Activated naive CD4-positive, alpha-beta T cell treated with anti-CD3 and anti-CD28 coated beads, Interleukin-2, amount 50 U/mL, for 72 hours (primary cell): ENCODE measurements at regions not wholly inside any gene's neighbourhood (a gene's known extent, or its start where the extent isn't known, plus 50 kb on each side); places are given as distances from the start of the nearest gene placed in this dataset.
"Not testable (repeated sequence)": the region's sequence is repeated elsewhere in the genome, so short reads cannot be mapped to it uniquely, and the experiment has no call there.

ENCODE experiments used
- ATAC-seq, 2 donors: fragments of 150-1000 bp; cut with Tn5 transposase; 2 replicates each; pipeline ENCODE4 v1.10.0; 2021; ENCODE audit warnings: mild to moderate bottlenecking in 2 of 2, moderate library complexity in 2 of 2
- DNase-seq, 2 donors: peaks; one replicate each; pipeline ENCODE4 v3.0.0; 2021 to 2022; ENCODE audit warnings: low spot score in 2 of 2
- H3K27ac Mint-ChIP-seq, 2 donors: one replicate each; pipeline ENCODE4 v1.8.0; 2022; ENCODE audit warnings: mild to moderate bottlenecking in 2 of 2, mixed read lengths in 2 of 2
- H3K36me3 Mint-ChIP-seq, 2 donors: one replicate each; pipeline ENCODE4 v1.8.0; 2022; ENCODE audit warnings: mixed read lengths in 2 of 2
- H3K9me3 Mint-ChIP-seq, 2 donors: one replicate each; pipeline ENCODE4 v1.8.0; 2022; ENCODE audit warnings: mixed read lengths in 2 of 2

GRCh38 chr20:47993817-47994216 lies 208.5 kb upstream of the SULF2 start:
- H3K36me3 Mint-ChIP-seq = no peaks in the 10 kb centered on the region
- no peak for ATAC-seq
- no peak for DNase-seq
- peak overlapping the region in 1 of 2 donors; percentile 76 for H3K27ac Mint-ChIP-seq
- no peaks in the 10 kb centered on the region for H3K9me3 Mint-ChIP-seq

GRCh38 chr20:47993035-47993755 lies 207.9 kb upstream of the SULF2 start:
- H3K36me3 Mint-ChIP-seq = no peaks in the 10 kb centered on the region
- ATAC-seq (no peak), DNase-seq (no peak)
- no peaks in the 10 kb centered on the region for H3K9me3 Mint-ChIP-seq
- H3K27ac Mint-ChIP-seq = peak overlapping the region in 1 of 2 donors; percentile 76

GRCh38 chr20:47991875-47992488 lies 206.7 kb upstream of the SULF2 start:
- no peak overlapping the region for H3K27ac Mint-ChIP-seq
- H3K36me3 Mint-ChIP-seq = no peaks in the 10 kb centered on the region
- ATAC-seq = no peak
- no peak for DNase-seq
- H3K9me3 Mint-ChIP-seq = no peaks in the 10 kb centered on the region

GRCh38 chr20:47990507-47991150 lies 205.3 kb upstream of the SULF2 start:
- no peak overlapping the region for H3K27ac Mint-ChIP-seq
- no peaks in the 10 kb centered on the region for H3K9me3 Mint-ChIP-seq
- ATAC-seq (no peak), DNase-seq (no peak)
- H3K36me3 Mint-ChIP-seq = no peaks in the 10 kb centered on the region

- Mint-ChIP-seq H3K36me3 (no peaks in the 10 kb centered on the region), H3K27ac (no peak overlapping the region), H3K9me3 (no peaks in the 10 kb centered on the region)
- ATAC-seq (no peak), DNase-seq (no peak)
Observed at GRCh38 chr20:47989957-47990356, 204.7 kb upstream of the SULF2 start.

GRCh38 chr20:47988676-47989075 lies 203.4 kb upstream of the SULF2 start:
- no peak for DNase-seq
- ATAC-seq = no peak
- H3K36me3 Mint-ChIP-seq = no peaks in the 10 kb centered on the region
- no peaks in the 10 kb centered on the region for H3K9me3 Mint-ChIP-seq
- no peak overlapping the region for H3K27ac Mint-ChIP-seq

GRCh38 chr20:47985092-47985850 lies 200.0 kb upstream of the SULF2 start:
- H3K27ac Mint-ChIP-seq = no peak overlapping the region
- no peaks in the 10 kb centered on the region for H3K36me3 Mint-ChIP-seq
- no peaks in the 10 kb centered on the region for H3K9me3 Mint-ChIP-seq
- ATAC-seq (no peak), DNase-seq (no peak)

- H3K27ac Mint-ChIP-seq = no peak overlapping the region
- DNase-seq = no peak
- no peaks in the 10 kb centered on the region for H3K9me3 Mint-ChIP-seq
- H3K36me3 Mint-ChIP-seq = no peaks in the 10 kb centered on the region
- no peak for ATAC-seq
Observed at GRCh38 chr20:47984437-47984836, 199.2 kb upstream of the SULF2 start.

- H3K36me3 Mint-ChIP-seq, DNase-seq, H3K27ac Mint-ChIP-seq, ATAC-seq, H3K9me3 Mint-ChIP-seq: not testable (repeated sequence)
Observed at GRCh38 chr20:47983642-47984041, 198.4 kb upstream of the SULF2 start.

GRCh38 chr20:47982574-47983360 lies 197.5 kb upstream of the SULF2 start:
- no peaks in the 10 kb centered on the region for H3K9me3 Mint-ChIP-seq
- DNase-seq (no peak), ATAC-seq (no peak)
- peak overlapping the region in 1 of 2 donors; percentile 68 for H3K27ac Mint-ChIP-seq
- no peaks in the 10 kb centered on the region for H3K36me3 Mint-ChIP-seq

- no peak overlapping the region for H3K27ac Mint-ChIP-seq
- DNase-seq (no peak), ATAC-seq (no peak)
- no peaks in the 10 kb centered on the region for H3K36me3 Mint-ChIP-seq
- H3K9me3 Mint-ChIP-seq = no peaks in the 10 kb centered on the region
Observed at GRCh38 chr20:47981222-47981621, 195.9 kb upstream of the SULF2 start.

- ATAC-seq = no peak
- no peaks in the 10 kb centered on the region for H3K36me3 Mint-ChIP-seq
- H3K9me3 Mint-ChIP-seq = no peaks in the 10 kb centered on the region
- no peak overlapping the region for H3K27ac Mint-ChIP-seq
- no peak for DNase-seq
Observed at GRCh38 chr20:47980336-47981177, 195.3 kb upstream of the SULF2 start.

- not testable (repeated sequence) for H3K36me3 Mint-ChIP-seq, H3K9me3 Mint-ChIP-seq, ATAC-seq, H3K27ac Mint-ChIP-seq, DNase-seq
Observed at GRCh38 chr20:47979361-47980095, 194.2 kb upstream of the SULF2 start.

- not testable (repeated sequence) for H3K9me3 Mint-ChIP-seq, H3K27ac Mint-ChIP-seq, H3K36me3 Mint-ChIP-seq, DNase-seq
- peak in 1 of 2 donors; percentile 26 for ATAC-seq
Observed at GRCh38 chr20:47978428-47979120, 193.3 kb upstream of the SULF2 start.
